ENCODE measurements at regions not wholly inside any gene's neighbourhood (a gene's known extent, or its start where the extent isn't known, plus 50 kb on each side); places are given as distances from the start of the nearest gene placed in this dataset.

GRCh38 chr2:236872981-236873380 is 212.7 kb upstream of the COPS8 start:
- H3K4me1 ChIP-seq: peaks cover 0 to 14% of the 10 kb centered on the region in 2 donors
- TF ChIP-seq CTCF (IDR thresholded peaks at IDR 0.05): no peak
- no peaks in the 10 kb centered on the region for H3K9me3 ChIP-seq
- no peak overlapping the region for H3K4me3 ChIP-seq
- no peak overlapping the region for H3K27ac ChIP-seq
- no peak for DNase-seq (ENCODE audit: low spot score)
- H3K36me3 ChIP-seq: no peaks in the 10 kb centered on the region
- no peaks in the 10 kb centered on the region for H3K27me3 ChIP-seq

GRCh38 chr2:236873636-236874035 is 212.1 kb upstream of the COPS8 start:
- Histone ChIP-seq H3K27ac (no peak overlapping the region), H3K4me3 (no peak overlapping the region), H3K36me3 (no peaks in the 10 kb centered on the region), H3K4me1 (peaks cover 0 to 14% of the 10 kb centered on the region in 2 donors), H3K9me3 (no peaks in the 10 kb centered on the region), H3K27me3 (no peaks in the 10 kb centered on the region)
- TF ChIP-seq CTCF (IDR thresholded peaks at IDR 0.05): no peak
- DNase-seq (ENCODE audit: low spot score): no peak

- Histone ChIP-seq H3K36me3 (no peaks in the 10 kb centered on the region), H3K9me3 (no peaks in the 10 kb centered on the region), H3K27me3 (no peaks in the 10 kb centered on the region), H3K27ac (no peak overlapping the region), H3K4me3 (no peak overlapping the region), H3K4me1 (peaks cover 0 to 14% of the 10 kb centered on the region in 2 donors)
- DNase-seq (ENCODE audit: low spot score): peak; percentile 34
- no peak for TF ChIP-seq CTCF (IDR thresholded peaks at IDR 0.05)
Measured at GRCh38 chr2:236874866-236875481, 210.7 kb upstream of the COPS8 start.

- H3K36me3 ChIP-seq: no peaks in the 10 kb centered on the region
- no peaks in the 10 kb centered on the region for H3K27me3 ChIP-seq
- H3K4me3 ChIP-seq: no peak overlapping the region
- peaks cover 0 to 14% of the 10 kb centered on the region in 2 donors for H3K4me1 ChIP-seq
- no peak overlapping the region for H3K27ac ChIP-seq
- no peak for TF ChIP-seq CTCF (IDR thresholded peaks at IDR 0.05)
- H3K9me3 ChIP-seq: no peaks in the 10 kb centered on the region
- DNase-seq (ENCODE audit: low spot score): no peak
Measured at GRCh38 chr2:236875906-236876505, 209.7 kb upstream of the COPS8 start.

- Histone ChIP-seq H3K27ac (no peak overlapping the region), H3K36me3 (no peaks in the 10 kb centered on the region), H3K4me3 (no peak overlapping the region), H3K4me1 (peaks cover 0 to 14% of the 10 kb centered on the region in 2 donors), H3K9me3 (no peaks in the 10 kb centered on the region), H3K27me3 (no peaks in the 10 kb centered on the region)
- no peak for DNase-seq (ENCODE audit: low spot score)
- TF ChIP-seq CTCF (IDR thresholded peaks at IDR 0.05): no peak
Measured at GRCh38 chr2:236876642-236877041, 209.0 kb upstream of the COPS8 start.

GRCh38 chr2:236877972-236878371 is 207.7 kb upstream of the COPS8 start:
- peaks cover 0 to 10% of the 10 kb centered on the region in 2 donors for H3K4me1 ChIP-seq
- no peaks in the 10 kb centered on the region for H3K9me3 ChIP-seq
- DNase-seq (ENCODE audit: low spot score): no peak
- TF ChIP-seq CTCF (IDR thresholded peaks at IDR 0.05): no peak
- no peaks in the 10 kb centered on the region for H3K36me3 ChIP-seq
- no peak overlapping the region for H3K27ac ChIP-seq
- no peak overlapping the region for H3K4me3 ChIP-seq
- H3K27me3 ChIP-seq: no peaks in the 10 kb centered on the region
